K562 (cell line): ENCODE measurements at regions not wholly inside any gene's neighbourhood (a gene's known extent, or its start where the extent isn't known, plus 50 kb on each side); places are given as distances from the start of the nearest gene placed in this dataset.

Source experiments
- ATAC-seq: fragments of 200-7000 bp; cut with Tn5 transposase; 3 replicates; pipeline ENCODE4 v1.9.1; 2020; ENCODE audit warnings: moderate library complexity
- BruUV-seq: library from RNA; stranded (reverse); fragments of 400-500 nt; replicated peaks from 2 replicates; lab custom pipeline; 2021; lab: Mats Ljungman, UMichigan
- CTCF ChIA-PET: fragments of 300-600 bp; formaldehyde crosslinking; extraction: SDS; loops from one replicate; lab custom pipeline; 2021; ENCODE audit warnings: low intra/inter-chr PET ratio; lab: Yijun Ruan, JAX
- POLR2A ChIA-PET: fragments of 300-600, 350-650 bp; sonication (Branson Sonifier 250); formaldehyde crosslinking; extraction: SDS; loops from one replicate; lab custom pipeline; 2021; ENCODE audit warnings: antibody characterized with exemption, inconsistent platforms; lab: Yijun Ruan, JAX
- DNase-seq, 4 experiments: peaks; one replicate each; pipeline versions ENCODE4 v3.0.0 to v3.0.0-alpha.2; 2011 to 2018; ENCODE audit warnings: low spot score in 3 of 4, mixed read lengths in 3 of 4; ENCODE audit errors: extremely low read depth in 1 of 4
- FAIRE-seq: peaks from 2 replicates; lab custom pipeline; 2011; peaks lifted over from hg19 to GRCh38; lab: Jason Lieb, UNC
- H2AFZ ChIP-seq: 2 replicates; pipeline ENCODE4 v1.6.0; 2011; ENCODE audit warnings: low read depth, low read length, control low read depth, inconsistent platforms
- H3K27ac ChIP-seq: fragments of 200-600 bp; 3 replicates; pipeline ENCODE4 v1.8.0; 2011; ENCODE audit warnings: low read depth, mild to moderate bottlenecking, control low read depth, inconsistent platforms, low read length, moderate library complexity, mixed read lengths; ENCODE audit errors: extremely low read depth
- H3K27me3 ChIP-seq, 2 experiments: fragments of 300-600 bp in 1 of 2; 2 replicates in 1 of 2; 3 replicates in 1 of 2; pipeline versions ENCODE4 v1.6.0 to v1.8.0; 2011; ENCODE audit warnings: inconsistent platforms in 2 of 2, low read length in 2 of 2, mild to moderate bottlenecking in 1 of 2, mixed read lengths in 1 of 2, moderate library complexity in 1 of 2; ENCODE audit not compliant: control insufficient read depth in 2 of 2, insufficient read depth in 2 of 2
- H3K36me3 ChIP-seq: fragments of 300-600 bp; 3 replicates; pipeline ENCODE4 v1.8.0; 2011; ENCODE audit warnings: mild to moderate bottlenecking, low read length, inconsistent platforms; ENCODE audit not compliant: control insufficient read depth, insufficient read depth
- H3K4me1 ChIP-seq, 2 experiments: fragments of 200-600 bp in 1 of 2; replicated peaks in 1 of 2; 2 replicates in 1 of 2; 3 replicates in 1 of 2; pipeline versions ENCODE4 v1.5.1 to v1.8.0; 2011; ENCODE audit warnings: inconsistent platforms in 2 of 2, low read length in 2 of 2, mild to moderate bottlenecking in 1 of 2, mixed read lengths in 1 of 2, moderate library complexity in 1 of 2; ENCODE audit not compliant: control insufficient read depth in 2 of 2, insufficient read depth in 2 of 2
- H3K4me2 ChIP-seq: 2 replicates; pipeline ENCODE4 v1.6.1; 2011; ENCODE audit warnings: low read length, control low read depth, inconsistent platforms, mixed read lengths; ENCODE audit not compliant: insufficient read depth
- H3K4me3 ChIP-seq: fragments of 200-600 bp; sonication (generic), shearing (Covaris generic); 2 replicates; pipeline ENCODE4 v1.5.1; 2016; ENCODE audit warnings: control low read depth, inconsistent platforms
- H3K79me2 ChIP-seq: fragments of 200-600 bp; 3 replicates; pipeline ENCODE4 v1.8.0; 2011; ENCODE audit warnings: low read length, inconsistent platforms; ENCODE audit not compliant: control insufficient read depth, insufficient read depth
- H3K9ac ChIP-seq, 2 experiments: 2 replicates each; pipeline versions ENCODE4 v1.6.0 to v1.6.1; 2011; ENCODE audit warnings: low read depth in 2 of 2, low read length in 2 of 2, control low read depth in 1 of 2, inconsistent platforms in 1 of 2, mild to moderate bottlenecking in 1 of 2, mixed read lengths in 1 of 2; ENCODE audit not compliant: insufficient read depth in 1 of 2
- H3K9me1 ChIP-seq: one replicate; pipeline ENCODE4 v1.6.0; 2011; ENCODE audit warnings: inconsistent platforms, mild to moderate bottlenecking, low read length, moderate library complexity; ENCODE audit not compliant: control insufficient read depth, insufficient read depth
- H3K9me3 ChIP-seq: replicated peaks from 2 replicates; pipeline ENCODE4 v1.5.1; 2011; ENCODE audit warnings: low read depth, low read length, inconsistent platforms; ENCODE audit not compliant: control insufficient read depth, insufficient read depth
- H4K20me1 ChIP-seq: replicated peaks from 2 replicates; pipeline ENCODE4 v1.6.1; 2011; ENCODE audit warnings: low read length, inconsistent platforms, mixed read lengths; ENCODE audit not compliant: control insufficient read depth, insufficient read depth
- CBFA2T3 ChIP-seq: fragments of 450-650 bp; IDR thresholded peaks from 2 replicates; pipeline ENCODE4 v1.6.1; 2017
- EHMT2 ChIP-seq: fragments of 450-650 bp; IDR thresholded peaks from 2 replicates; pipeline ENCODE4 v1.6.1; 2018; ENCODE audit warnings: antibody characterized with exemption
- FOS ChIP-seq: IDR thresholded peaks from 3 replicates; pipeline ENCODE4 v1.6.1; 2011; ENCODE audit not compliant: insufficient read length; ENCODE audit errors: extremely low read depth
- ILF3 ChIP-seq: fragments of 450-650 bp; IDR thresholded peaks from 2 replicates; pipeline ENCODE4 v1.6.1; 2018; ENCODE audit warnings: antibody characterized with exemption, mild to moderate bottlenecking, moderate library complexity, borderline replicate concordance
- KDM4B ChIP-seq, 2 experiments: fragments of 450-650 bp in 1 of 2; sonication (generic) in 1 of 2; IDR thresholded peaks; 2 replicates each; pipeline ENCODE4 v1.6.1; 2016 to 2017; ENCODE audit warnings: borderline replicate concordance in 2 of 2, antibody characterized with exemption in 1 of 2, low read depth in 1 of 2, mild to moderate bottlenecking in 1 of 2
- MAFK ChIP-seq: IDR thresholded peaks from 2 replicates; pipeline ENCODE4 v1.6.1; 2011; ENCODE audit warnings: low read length, improper control_type of control experiment
- NCOA1 ChIP-seq: fragments of 450-650 bp; IDR thresholded peaks from 2 replicates; pipeline ENCODE4 v1.6.1; 2016; ENCODE audit warnings: low read depth
- NEUROD1 ChIP-seq: fragments of 150-350 bp; IDR thresholded peaks from 2 replicates; pipeline ENCODE4 v1.6.1; 2014; ENCODE audit warnings: borderline replicate concordance, low read length, low read depth; ENCODE audit not compliant: partially characterized antibody
- POLR2AphosphoS5 ChIP-seq: IDR thresholded peaks from 2 replicates; pipeline ENCODE4 v1.6.1; 2011; ENCODE audit warnings: mild to moderate bottlenecking, low read depth, low read length, moderate library complexity; ENCODE audit not compliant: control insufficient read depth, insufficient read depth
- SMARCB1 ChIP-seq: IDR thresholded peaks from 2 replicates; pipeline ENCODE4 v1.6.1; 2011; ENCODE audit warnings: improper control_type of control experiment, low read depth; ENCODE audit not compliant: insufficient read length
- TRIM28 ChIP-seq: fragments of 450-650 bp; IDR thresholded peaks from 2 replicates; pipeline ENCODE4 v1.6.1; 2017
- ZBTB49 ChIP-seq: sonication (generic); formaldehyde crosslinking; IDR thresholded peaks from 2 replicates; pipeline ENCODE4 v1.8.0; 2022; ENCODE audit warnings: missing genetic modification reagents, mild to moderate bottlenecking, borderline replicate concordance
- ZNF324 ChIP-seq: fragments of 250-450 bp; sonication (Bioruptor Pico); IDR thresholded peaks from 2 replicates; pipeline ENCODE4 v1.4.0; 2020; ENCODE audit warnings: mild to moderate bottlenecking
- ZNF395 ChIP-seq: fragments of 200-800 bp; sonication (Bioruptor generic); IDR thresholded peaks from 2 replicates; pipeline ENCODE4 v1.6.1; 2017; ENCODE audit warnings: missing genetic modification characterization, missing compliant biosample characterization
- ZNF507 ChIP-seq: conservative IDR thresholded peaks from 2 replicates; pipeline ENCODE4 v1.6.1; 2017; ENCODE audit warnings: missing genetic modification characterization, missing compliant biosample characterization
- WGBS: fragments of 100-300 bp; shearing (Covaris generic); methylation state at CpG from one replicate; pipeline ENCODE4 v1.1.6; 2016; ENCODE audit warnings: low coverage, mixed read lengths; ENCODE audit not compliant: insufficient coverage; ENCODE audit errors: missing lambda C conversion rate; 5-methylcytosine and 5-hydroxymethylcytosine counted together
- in situ Hi-C: fragments of 300-500 bp; cut with MboI; formaldehyde crosslinking; loops from 4 replicates; pipeline ENCODE4 v1.15.0; 2018; ENCODE audit warnings: inconsistent platforms, mixed read lengths
- intact Hi-C: fragments of 100-400 bp; cut with micrococcal nuclease; formaldehyde crosslinking; loops from 2 replicates; pipeline ENCODE4 v1.14.2; 2022
- TF ChIP-seq, protein P1 (sequence below): sonication (generic); formaldehyde crosslinking; IDR thresholded peaks from 2 replicates; pipeline ENCODE4 v1.8.0; 2022; ENCODE audit warnings: mild to moderate bottlenecking, missing genetic modification reagents
- TF ChIP-seq, protein P2 (sequence below): sonication (generic); formaldehyde crosslinking; IDR thresholded peaks from 2 replicates; pipeline ENCODE4 v1.8.0; 2022; ENCODE audit warnings: missing genetic modification reagents, mild to moderate bottlenecking, borderline replicate concordance

GRCh38 chr4:175953960-175954521 lies 111.6 kb upstream of the WDR17 start:
- ChIA-PET POLR2A (no interaction called here), CTCF (no interaction called here)
- no peak overlapping the region for H3K9ac ChIP-seq
- no peak overlapping the region for H2AFZ ChIP-seq
- no peaks in the 10 kb centered on the region for H3K79me2 ChIP-seq
- H3K27ac ChIP-seq = no peak overlapping the region
- ATAC-seq (no peak), DNase-seq (no peak), FAIRE-seq (no peak)
- no peaks in the 10 kb centered on the region for H3K9me3 ChIP-seq
- no TSS peak for BruUV-seq
- 0% methylated on average over 5 of the region's 5 CpGs for WGBS
- TF ChIP-seq TRIM28 (no peak), SMARCB1 (no peak), ZNF507 (no peak), EHMT2 (no peak), POLR2AphosphoS5 (no peak), ZNF324 (CRISPR knock-in tag) (no peak), ILF3 (no peak), FOS (no peak), MAFK (no peak), CBFA2T3 (no peak), NCOA1 (no peak), ZNF395 (CRISPR knock-in tag) (no peak), ZBTB49 (no peak), NEUROD1 (no peak), KDM4B (IDR thresholded peaks at IDR 0.05; ENCODE audit: borderline replicate concordance in 2 of 2, low read depth in 1 of 2) (no peak)
- TF ChIP-seq, protein P1, sequence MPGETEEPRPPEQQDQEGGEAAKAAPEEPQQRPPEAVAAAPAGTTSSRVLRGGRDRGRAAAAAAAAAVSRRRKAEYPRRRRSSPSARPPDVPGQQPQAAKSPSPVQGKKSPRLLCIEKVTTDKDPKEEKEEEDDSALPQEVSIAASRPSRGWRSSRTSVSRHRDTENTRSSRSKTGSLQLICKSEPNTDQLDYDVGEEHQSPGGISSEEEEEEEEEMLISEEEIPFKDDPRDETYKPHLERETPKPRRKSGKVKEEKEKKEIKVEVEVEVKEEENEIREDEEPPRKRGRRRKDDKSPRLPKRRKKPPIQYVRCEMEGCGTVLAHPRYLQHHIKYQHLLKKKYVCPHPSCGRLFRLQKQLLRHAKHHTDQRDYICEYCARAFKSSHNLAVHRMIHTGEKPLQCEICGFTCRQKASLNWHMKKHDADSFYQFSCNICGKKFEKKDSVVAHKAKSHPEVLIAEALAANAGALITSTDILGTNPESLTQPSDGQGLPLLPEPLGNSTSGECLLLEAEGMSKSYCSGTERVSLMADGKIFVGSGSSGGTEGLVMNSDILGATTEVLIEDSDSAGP (CRISPR knock-in tag) = no peak
- TF ChIP-seq, protein P2, sequence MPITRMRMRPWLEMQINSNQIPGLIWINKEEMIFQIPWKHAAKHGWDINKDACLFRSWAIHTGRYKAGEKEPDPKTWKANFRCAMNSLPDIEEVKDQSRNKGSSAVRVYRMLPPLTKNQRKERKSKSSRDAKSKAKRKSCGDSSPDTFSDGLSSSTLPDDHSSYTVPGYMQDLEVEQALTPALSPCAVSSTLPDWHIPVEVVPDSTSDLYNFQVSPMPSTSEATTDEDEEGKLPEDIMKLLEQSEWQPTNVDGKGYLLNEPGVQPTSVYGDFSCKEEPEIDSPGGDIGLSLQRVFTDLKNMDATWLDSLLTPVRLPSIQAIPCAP (CRISPR knock-in tag) = no peak
- no peaks in the 10 kb centered on the region for H3K4me1 ChIP-seq
- intact Hi-C loops = no loop called here
- H3K9me1 ChIP-seq = no peaks in the 10 kb centered on the region
- no peaks in the 10 kb centered on the region for H4K20me1 ChIP-seq
- in situ Hi-C loops = loop anchor here (25.0 kb wide), 1 partner anchor 383 kb away; no protein-coding TSS in a partner anchor
- H3K4me2 ChIP-seq = no peak overlapping the region
- H3K4me3 ChIP-seq = no peak overlapping the region
- H3K27me3 ChIP-seq = no peaks in the 10 kb centered on the region
- H3K36me3 ChIP-seq = no peaks in the 10 kb centered on the region
